K562 (cell line): ENCODE measurements at regions not wholly inside any gene's neighbourhood (a gene's known extent, or its start where the extent isn't known, plus 50 kb on each side); places are given as distances from the start of the nearest gene placed in this dataset.

Experiments
- CREB3 ChIP-seq: fragments of 450-650 bp; conservative IDR thresholded peaks from 2 replicates; pipeline ENCODE4 v1.6.1; 2016; ENCODE audit warnings: missing genetic modification characterization, low read depth, mild to moderate bottlenecking, missing compliant biosample characterization, moderate library complexity
- EGR1 ChIP-seq: fragments of 450-650 bp; conservative IDR thresholded peaks from 2 replicates; pipeline ENCODE4 v1.6.1; 2017; ENCODE audit warnings: mild to moderate bottlenecking
- IRF2 ChIP-seq: sonication (generic); formaldehyde crosslinking; IDR thresholded peaks from 2 replicates; pipeline ENCODE4 v1.8.1; 2022; ENCODE audit warnings: mild to moderate bottlenecking, missing genetic modification reagents
- RNF219 ChIP-seq: fragments of 250-450 bp; sonication (Bioruptor Pico); IDR thresholded peaks from 2 replicates; pipeline ENCODE4 v1.5.0; 2022; ENCODE audit warnings: mild to moderate bottlenecking
- SRSF3 ChIP-seq: fragments of 200-400 bp; formaldehyde crosslinking; IDR thresholded peaks from 2 replicates; pipeline ENCODE4 v1.6.1; 2016; ENCODE audit warnings: mild to moderate bottlenecking, low read length, moderate library complexity; ENCODE audit not compliant: insufficient read depth
- ZNF253 ChIP-seq: fragments of 250-450 bp; sonication (Bioruptor Pico); conservative IDR thresholded peaks from 2 replicates; pipeline ENCODE4 v1.6.1; 2021; ENCODE audit warnings: mild to moderate bottlenecking
- TF ChIP-seq, protein P1 (sequence below): fragments of 450-650 bp; IDR thresholded peaks from 2 replicates; pipeline ENCODE4 v1.6.1; 2016; ENCODE audit warnings: low read depth
- TF ChIP-seq, protein P2 (sequence below): sonication (generic); formaldehyde crosslinking; IDR thresholded peaks from 2 replicates; pipeline ENCODE4 v1.8.1; 2023; ENCODE audit warnings: mild to moderate bottlenecking, missing genetic modification reagents

GRCh38 chr9:91012933-91013841, 211.6 kb downstream of the SYK start (continued):
- TF ChIP-seq CREB3 (tag): no peak
- no peak for TF ChIP-seq EGR1
- TF ChIP-seq IRF2 (CRISPR knock-in tag): no peak
- no peak for TF ChIP-seq RNF219
- TF ChIP-seq SRSF3: no peak
- TF ChIP-seq, protein P1, sequence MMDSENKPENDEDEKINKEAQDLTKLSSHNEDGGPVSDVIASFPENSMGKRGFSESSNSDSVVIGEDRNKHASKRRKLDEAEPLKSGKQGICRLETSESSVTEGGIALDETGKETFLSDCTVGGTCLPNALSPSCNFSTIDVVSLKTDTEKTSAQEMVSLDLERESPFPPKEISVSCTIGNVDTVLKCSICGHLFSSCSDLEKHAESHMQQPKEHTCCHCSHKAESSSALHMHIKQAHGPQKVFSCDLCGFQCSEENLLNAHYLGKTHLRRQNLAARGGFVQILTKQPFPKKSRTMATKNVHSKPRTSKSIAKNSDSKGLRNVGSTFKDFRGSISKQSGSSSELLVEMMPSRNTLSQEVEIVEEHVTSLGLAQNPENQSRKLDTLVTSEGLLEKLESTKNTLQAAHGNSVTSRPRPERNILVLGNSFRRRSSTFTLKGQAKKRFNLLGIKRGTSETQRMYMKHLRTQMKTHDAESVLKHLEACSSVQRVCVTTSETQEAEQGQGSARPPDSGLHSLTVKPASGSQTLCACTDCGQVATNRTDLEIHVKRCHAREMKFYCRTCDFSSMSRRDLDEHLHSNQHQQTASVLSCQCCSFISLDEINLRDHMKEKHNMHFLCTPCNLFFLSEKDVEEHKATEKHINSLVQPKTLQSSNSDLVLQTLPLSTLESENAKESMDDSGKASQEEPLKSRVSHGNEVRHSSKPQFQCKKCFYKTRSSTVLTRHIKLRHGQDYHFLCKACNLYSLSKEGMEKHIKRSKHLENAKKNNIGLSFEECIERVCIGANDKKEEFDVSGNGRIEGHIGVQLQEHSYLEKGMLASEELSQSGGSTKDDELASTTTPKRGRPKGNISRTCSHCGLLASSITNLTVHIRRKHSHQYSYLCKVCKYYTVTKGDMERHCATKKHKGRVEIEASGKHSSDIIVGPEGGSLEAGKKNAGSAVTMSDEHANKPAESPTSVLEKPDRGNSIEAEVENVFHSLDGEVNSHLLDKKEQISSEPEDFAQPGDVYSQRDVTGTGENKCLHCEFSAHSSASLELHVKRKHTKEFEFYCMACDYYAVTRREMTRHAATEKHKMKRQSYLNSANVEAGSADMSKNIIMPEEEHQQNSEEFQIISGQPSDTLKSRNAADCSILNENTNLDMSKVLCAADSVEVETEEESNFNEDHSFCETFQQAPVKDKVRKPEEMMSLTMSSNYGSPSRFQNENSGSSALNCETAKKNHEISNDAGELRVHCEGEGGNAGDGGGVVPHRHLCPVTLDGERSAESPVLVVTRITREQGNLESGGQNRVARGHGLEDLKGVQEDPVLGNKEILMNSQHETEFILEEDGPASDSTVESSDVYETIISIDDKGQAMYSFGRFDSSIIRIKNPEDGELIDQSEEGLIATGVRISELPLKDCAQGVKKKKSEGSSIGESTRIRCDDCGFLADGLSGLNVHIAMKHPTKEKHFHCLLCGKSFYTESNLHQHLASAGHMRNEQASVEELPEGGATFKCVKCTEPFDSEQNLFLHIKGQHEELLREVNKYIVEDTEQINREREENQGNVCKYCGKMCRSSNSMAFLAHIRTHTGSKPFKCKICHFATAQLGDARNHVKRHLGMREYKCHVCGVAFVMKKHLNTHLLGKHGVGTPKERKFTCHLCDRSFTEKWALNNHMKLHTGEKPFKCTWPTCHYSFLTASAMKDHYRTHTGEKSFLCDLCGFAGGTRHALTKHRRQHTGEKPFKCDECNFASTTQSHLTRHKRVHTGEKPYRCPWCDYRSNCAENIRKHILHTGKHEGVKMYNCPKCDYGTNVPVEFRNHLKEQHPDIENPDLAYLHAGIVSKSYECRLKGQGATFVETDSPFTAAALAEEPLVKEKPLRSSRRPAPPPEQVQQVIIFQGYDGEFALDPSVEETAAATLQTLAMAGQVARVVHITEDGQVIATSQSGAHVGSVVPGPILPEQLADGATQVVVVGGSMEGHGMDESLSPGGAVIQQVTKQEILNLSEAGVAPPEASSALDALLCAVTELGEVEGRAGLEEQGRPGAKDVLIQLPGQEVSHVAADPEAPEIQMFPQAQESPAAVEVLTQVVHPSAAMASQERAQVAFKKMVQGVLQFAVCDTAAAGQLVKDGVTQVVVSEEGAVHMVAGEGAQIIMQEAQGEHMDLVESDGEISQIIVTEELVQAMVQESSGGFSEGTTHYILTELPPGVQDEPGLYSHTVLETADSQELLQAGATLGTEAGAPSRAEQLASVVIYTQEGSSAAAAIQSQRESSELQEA: no peak
- TF ChIP-seq, protein P2, sequence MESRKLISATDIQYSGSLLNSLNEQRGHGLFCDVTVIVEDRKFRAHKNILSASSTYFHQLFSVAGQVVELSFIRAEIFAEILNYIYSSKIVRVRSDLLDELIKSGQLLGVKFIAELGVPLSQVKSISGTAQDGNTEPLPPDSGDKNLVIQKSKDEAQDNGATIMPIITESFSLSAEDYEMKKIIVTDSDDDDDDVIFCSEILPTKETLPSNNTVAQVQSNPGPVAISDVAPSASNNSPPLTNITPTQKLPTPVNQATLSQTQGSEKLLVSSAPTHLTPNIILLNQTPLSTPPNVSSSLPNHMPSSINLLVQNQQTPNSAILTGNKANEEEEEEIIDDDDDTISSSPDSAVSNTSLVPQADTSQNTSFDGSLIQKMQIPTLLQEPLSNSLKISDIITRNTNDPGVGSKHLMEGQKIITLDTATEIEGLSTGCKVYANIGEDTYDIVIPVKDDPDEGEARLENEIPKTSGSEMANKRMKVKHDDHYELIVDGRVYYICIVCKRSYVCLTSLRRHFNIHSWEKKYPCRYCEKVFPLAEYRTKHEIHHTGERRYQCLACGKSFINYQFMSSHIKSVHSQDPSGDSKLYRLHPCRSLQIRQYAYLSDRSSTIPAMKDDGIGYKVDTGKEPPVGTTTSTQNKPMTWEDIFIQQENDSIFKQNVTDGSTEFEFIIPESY (CRISPR knock-in tag): no peak
- TF ChIP-seq ZNF253 (CRISPR knock-in tag): no peak
- TF ChIP-seq, all 486 proteins: peak for 0
